Calu3 (cell line): ENCODE measurements at regions not wholly inside any gene's neighbourhood (a gene's known extent, or its start where the extent isn't known, plus 50 kb on each side); places are given as distances from the start of the nearest gene placed in this dataset.

ENCODE experiments used
- BruUV-seq: library from RNA; stranded (reverse); fragments of 400-500 nt; replicated peaks from 2 replicates; lab custom pipeline; 2021; lab: Mats Ljungman, UMichigan
- CTCF ChIA-PET: fragments of 300-600 bp; sonication (Branson Sonifier 250); formaldehyde crosslinking; loops from one replicate; lab custom pipeline; 2022; ENCODE audit warnings: antibody characterized with exemption; lab: Charles Lee
- DNase-seq: peaks from one replicate; pipeline ENCODE4 v3.0.0; 2022
- H3K27ac Mint-ChIP-seq: one replicate; pipeline ENCODE4 v1.8.0; 2022; ENCODE audit warnings: mixed read lengths; ENCODE audit not compliant: unreplicated experiment
- H3K27me3 Mint-ChIP-seq: one replicate; pipeline ENCODE4 v1.8.0; 2022; ENCODE audit warnings: mixed read lengths; ENCODE audit not compliant: unreplicated experiment
- H3K36me3 Mint-ChIP-seq: one replicate; pipeline ENCODE4 v1.8.0; 2022; ENCODE audit warnings: mild to moderate bottlenecking, moderate library complexity, mixed read lengths; ENCODE audit not compliant: insufficient read depth, unreplicated experiment
- H3K4me1 Mint-ChIP-seq: one replicate; pipeline ENCODE4 v1.8.0; 2022; ENCODE audit warnings: mild to moderate bottlenecking, low read depth, mixed read lengths; ENCODE audit not compliant: unreplicated experiment
- H3K4me3 Mint-ChIP-seq: one replicate; pipeline ENCODE4 v1.8.0; 2022; ENCODE audit warnings: mild to moderate bottlenecking, low read depth, moderate library complexity, mixed read lengths; ENCODE audit not compliant: unreplicated experiment
- H3K9me3 Mint-ChIP-seq: one replicate; pipeline ENCODE4 v1.8.0; 2022; ENCODE audit warnings: low read depth, mixed read lengths; ENCODE audit not compliant: unreplicated experiment
- intact Hi-C: fragments of 100-400 bp; cut with micrococcal nuclease; formaldehyde crosslinking; loops from one replicate; pipeline ENCODE4 v1.10.0; 2022; ENCODE audit not compliant: unreplicated experiment
- TF ChIP-seq, protein P1 (sequence below): fragments of 200-600 bp; IDR thresholded peaks from one replicate; pipeline ENCODE4 v1.8.0; 2022; ENCODE audit warnings: antibody characterized with exemption; ENCODE audit not compliant: unreplicated experiment

DNA sequence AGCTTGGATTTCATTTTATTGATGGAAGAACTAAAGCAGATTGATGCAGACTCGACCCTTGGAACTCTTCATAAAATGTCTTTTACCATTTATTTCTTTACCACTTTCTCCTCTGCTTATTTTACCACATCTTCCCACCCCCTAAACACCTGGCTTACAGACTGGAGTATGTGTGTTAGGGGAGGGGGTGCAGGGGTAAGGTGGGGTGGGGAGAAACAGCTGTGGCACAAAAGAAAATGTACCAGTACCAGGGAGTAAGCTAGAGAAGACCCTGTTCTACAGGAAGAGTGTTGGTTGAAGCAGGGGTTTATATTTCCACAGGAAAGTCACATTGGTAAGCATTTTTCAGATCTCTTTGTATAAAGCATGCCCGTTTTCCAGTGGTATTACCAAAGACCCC, 312.7 kb upstream of the MTNR1B start:
- intact Hi-C loops = no loop called here
- TF ChIP-seq, protein P1, sequence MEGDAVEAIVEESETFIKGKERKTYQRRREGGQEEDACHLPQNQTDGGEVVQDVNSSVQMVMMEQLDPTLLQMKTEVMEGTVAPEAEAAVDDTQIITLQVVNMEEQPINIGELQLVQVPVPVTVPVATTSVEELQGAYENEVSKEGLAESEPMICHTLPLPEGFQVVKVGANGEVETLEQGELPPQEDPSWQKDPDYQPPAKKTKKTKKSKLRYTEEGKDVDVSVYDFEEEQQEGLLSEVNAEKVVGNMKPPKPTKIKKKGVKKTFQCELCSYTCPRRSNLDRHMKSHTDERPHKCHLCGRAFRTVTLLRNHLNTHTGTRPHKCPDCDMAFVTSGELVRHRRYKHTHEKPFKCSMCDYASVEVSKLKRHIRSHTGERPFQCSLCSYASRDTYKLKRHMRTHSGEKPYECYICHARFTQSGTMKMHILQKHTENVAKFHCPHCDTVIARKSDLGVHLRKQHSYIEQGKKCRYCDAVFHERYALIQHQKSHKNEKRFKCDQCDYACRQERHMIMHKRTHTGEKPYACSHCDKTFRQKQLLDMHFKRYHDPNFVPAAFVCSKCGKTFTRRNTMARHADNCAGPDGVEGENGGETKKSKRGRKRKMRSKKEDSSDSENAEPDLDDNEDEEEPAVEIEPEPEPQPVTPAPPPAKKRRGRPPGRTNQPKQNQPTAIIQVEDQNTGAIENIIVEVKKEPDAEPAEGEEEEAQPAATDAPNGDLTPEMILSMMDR = no peak
- Mint-ChIP-seq H3K9me3 (no peaks in the 10 kb centered on the region), H3K27me3 (no peaks in the 10 kb centered on the region), H3K27ac (no peak overlapping the region), H3K4me3 (no peak overlapping the region), H3K4me1 (no peaks in the 10 kb centered on the region), H3K36me3 (no peaks in the 10 kb centered on the region)
- DNase-seq = no peak
- CTCF ChIA-PET = no interaction called here
- BruUV-seq = no TSS peak

DNA sequence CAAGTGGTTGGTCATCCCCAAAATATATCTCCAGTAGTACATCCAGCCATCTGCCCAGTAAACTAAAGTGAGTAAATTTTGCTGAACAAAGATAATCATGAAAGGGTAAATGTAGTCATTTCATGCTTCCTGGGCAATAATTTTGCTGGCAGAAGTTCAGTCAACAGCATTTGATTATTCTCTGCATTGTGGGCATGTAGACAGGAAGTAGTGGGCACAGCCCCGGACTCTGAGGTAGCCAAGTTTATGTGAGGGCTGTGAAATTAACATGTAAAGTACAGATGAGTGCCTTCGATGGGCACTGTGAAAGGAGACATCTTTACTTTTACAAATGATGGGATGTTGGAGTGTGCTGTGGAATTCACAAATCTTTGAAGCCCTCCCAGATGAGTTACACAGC, 312.2 kb upstream of the MTNR1B start:
- Mint-ChIP-seq H3K27me3 (no peaks in the 10 kb centered on the region), H3K9me3 (no peaks in the 10 kb centered on the region), H3K4me3 (no peak overlapping the region), H3K36me3 (no peaks in the 10 kb centered on the region), H3K4me1 (no peaks in the 10 kb centered on the region), H3K27ac (no peak overlapping the region)
- intact Hi-C loops = no loop called here
- DNase-seq = no peak
- no TSS peak for BruUV-seq
- TF ChIP-seq, protein P1 = no peak
- CTCF ChIA-PET = no interaction called here

DNA sequence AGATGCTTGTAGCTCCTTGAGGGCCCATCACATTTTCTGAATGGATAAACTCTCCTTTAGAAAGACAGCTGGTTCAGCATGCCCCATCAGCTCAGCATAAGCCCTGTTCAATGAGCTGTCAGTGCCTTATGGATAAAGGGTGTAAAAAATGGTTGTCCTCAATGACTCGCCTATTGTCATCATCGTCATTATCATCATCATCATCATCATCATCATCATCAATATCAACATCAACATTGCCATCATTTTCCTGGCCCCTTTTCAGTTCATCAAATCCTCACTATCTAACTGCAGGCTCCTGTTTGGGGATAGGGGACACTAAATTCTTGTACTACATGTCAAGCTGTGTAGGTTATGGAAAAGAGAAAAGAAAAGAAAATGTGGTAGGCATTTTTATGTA, 310.7 kb upstream of the MTNR1B start:
- no peaks in the 10 kb centered on the region for H3K36me3 Mint-ChIP-seq
- CTCF ChIA-PET = no interaction called here
- no peak overlapping the region for H3K4me3 Mint-ChIP-seq
- H3K27ac Mint-ChIP-seq = no peak overlapping the region
- no peaks in the 10 kb centered on the region for H3K4me1 Mint-ChIP-seq
- H3K9me3 Mint-ChIP-seq = no peaks in the 10 kb centered on the region
- BruUV-seq = no TSS peak
- no peaks in the 10 kb centered on the region for H3K27me3 Mint-ChIP-seq
- intact Hi-C loops = no loop called here
- TF ChIP-seq, protein P1 = no peak
- DNase-seq = no peak

DNA sequence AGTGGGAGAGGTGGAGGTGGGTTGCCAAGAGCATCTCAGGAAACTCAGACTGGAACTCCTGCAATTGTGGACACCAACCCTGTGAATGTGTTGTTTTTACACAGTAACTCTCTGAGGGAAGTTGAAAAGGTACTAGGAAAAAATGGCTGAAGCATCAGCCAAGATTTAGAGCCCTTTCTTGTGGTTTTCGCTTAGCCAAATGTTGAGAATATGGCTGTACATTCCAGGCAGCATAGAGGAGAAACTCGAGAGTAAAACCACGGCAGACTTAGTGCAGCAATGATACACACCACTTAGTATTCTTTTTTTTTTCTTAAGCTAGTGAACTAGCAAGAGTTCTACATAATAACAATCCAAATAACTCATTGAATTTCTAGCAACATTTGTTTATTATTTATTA, 309.7 kb upstream of the MTNR1B start:
- intact Hi-C loops = no loop called here
- H3K36me3 Mint-ChIP-seq = no peaks in the 10 kb centered on the region
- H3K27me3 Mint-ChIP-seq = no peaks in the 10 kb centered on the region
- no peaks in the 10 kb centered on the region for H3K9me3 Mint-ChIP-seq
- H3K4me1 Mint-ChIP-seq = no peaks in the 10 kb centered on the region
- no peak for DNase-seq
- no peak overlapping the region for H3K4me3 Mint-ChIP-seq
- TF ChIP-seq, protein P1 = no peak
- CTCF ChIA-PET = no interaction called here
- no TSS peak for BruUV-seq
- no peak overlapping the region for H3K27ac Mint-ChIP-seq
